AG09319 (cell line): ENCODE measurements at regions not wholly inside any gene's neighbourhood (a gene's known extent, or its start where the extent isn't known, plus 50 kb on each side); places are given as distances from the start of the nearest gene placed in this dataset.
"Not testable (repeated sequence)": the region's sequence is repeated elsewhere in the genome, so short reads cannot be mapped to it uniquely, and the experiment has no call there.

ENCODE experiments used
- DNase-seq: peaks from one replicate; pipeline ENCODE4 v3.0.0-alpha.2; 2010; ENCODE audit warnings: low read depth; ENCODE audit errors: extremely low read depth
- TF ChIP-seq, protein P1 (sequence below): IDR thresholded peaks from 2 replicates; pipeline ENCODE4 v1.5.1; 2011; ENCODE audit warnings: low read depth, mild to moderate bottlenecking, inconsistent platforms, low read length, moderate library complexity

DNA sequence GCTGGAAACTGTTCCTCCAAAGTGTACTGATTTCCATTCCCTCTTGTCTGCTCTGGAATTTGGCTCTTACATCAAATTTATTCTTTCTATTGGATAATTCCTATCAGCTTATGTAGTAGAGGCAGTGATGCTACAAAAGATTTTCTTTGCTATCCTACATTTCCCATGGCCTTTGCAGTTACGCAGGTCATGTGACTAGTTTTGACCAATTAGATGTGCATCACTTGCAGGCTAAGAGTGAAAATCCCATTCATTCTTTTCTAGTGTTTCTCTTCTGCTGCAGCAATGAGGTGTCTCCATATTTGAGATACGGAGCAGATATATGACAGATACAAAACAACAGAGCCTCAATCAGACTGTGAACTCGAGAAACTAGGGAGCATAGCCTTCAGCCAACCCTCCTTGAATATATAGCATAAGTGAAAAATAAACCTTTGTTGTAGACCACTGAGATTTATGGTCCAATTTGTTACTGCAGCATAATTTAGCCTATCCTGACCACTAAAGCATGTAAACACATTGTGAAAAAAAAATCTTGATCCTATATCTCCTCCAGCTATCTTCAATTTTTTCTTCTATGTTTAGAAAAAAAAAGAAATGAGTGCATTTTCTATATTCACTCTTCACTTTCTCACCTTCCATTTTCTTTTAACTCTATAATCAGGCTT is 102.0 kb downstream of the HNMT start:
- TF ChIP-seq, protein P1, sequence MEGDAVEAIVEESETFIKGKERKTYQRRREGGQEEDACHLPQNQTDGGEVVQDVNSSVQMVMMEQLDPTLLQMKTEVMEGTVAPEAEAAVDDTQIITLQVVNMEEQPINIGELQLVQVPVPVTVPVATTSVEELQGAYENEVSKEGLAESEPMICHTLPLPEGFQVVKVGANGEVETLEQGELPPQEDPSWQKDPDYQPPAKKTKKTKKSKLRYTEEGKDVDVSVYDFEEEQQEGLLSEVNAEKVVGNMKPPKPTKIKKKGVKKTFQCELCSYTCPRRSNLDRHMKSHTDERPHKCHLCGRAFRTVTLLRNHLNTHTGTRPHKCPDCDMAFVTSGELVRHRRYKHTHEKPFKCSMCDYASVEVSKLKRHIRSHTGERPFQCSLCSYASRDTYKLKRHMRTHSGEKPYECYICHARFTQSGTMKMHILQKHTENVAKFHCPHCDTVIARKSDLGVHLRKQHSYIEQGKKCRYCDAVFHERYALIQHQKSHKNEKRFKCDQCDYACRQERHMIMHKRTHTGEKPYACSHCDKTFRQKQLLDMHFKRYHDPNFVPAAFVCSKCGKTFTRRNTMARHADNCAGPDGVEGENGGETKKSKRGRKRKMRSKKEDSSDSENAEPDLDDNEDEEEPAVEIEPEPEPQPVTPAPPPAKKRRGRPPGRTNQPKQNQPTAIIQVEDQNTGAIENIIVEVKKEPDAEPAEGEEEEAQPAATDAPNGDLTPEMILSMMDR, result no peak
- no peak for DNase-seq

- TF ChIP-seq, protein P1, result no peak
- no peak for DNase-seq
These were observed 102.6 kb downstream of the HNMT start for GRCh38 chr2:138066841-138067240.

GRCh38 chr2:138068669-138069068 is 104.4 kb downstream of the HNMT start:
- not testable (repeated sequence) for DNase-seq

DNA sequence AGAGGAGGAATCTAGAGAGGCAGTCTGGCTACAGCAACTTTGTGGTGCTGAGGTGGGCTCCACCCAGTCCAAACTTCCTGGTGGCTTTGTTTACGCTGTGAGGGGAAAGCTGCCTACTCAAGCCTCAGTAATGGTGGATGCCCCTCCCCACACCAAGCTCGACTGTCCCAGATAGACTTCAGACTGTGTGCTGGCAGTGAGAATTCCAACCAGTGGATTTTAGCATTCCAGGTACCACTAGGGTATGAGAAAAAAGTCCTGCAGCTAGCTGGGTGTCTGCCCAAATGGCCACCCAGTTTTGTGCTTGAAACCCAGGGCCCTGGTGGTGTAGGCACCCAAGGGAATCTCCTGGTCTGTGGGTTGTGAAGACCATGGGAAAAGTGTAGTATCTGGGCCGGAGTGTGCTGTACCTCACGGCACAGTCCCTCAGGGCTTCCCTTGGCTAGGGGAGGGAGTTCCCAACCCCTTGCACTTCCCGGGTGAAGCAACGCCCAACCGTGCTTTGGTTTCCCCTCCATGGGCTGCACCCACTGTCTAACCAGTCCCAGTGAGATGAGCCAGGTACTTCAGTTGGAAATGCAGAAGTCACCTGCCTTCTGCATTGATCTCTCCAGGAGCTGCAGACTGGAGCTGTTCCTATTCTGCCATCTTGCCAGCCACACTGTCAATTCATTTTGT is 106.9 kb downstream of the HNMT start:
- not testable (repeated sequence) for DNase-seq

GRCh38 chr2:138071720-138072719 is 107.7 kb downstream of the HNMT start:
- DNase-seq, result no peak
- TF ChIP-seq, protein P1, result no peak

GRCh38 chr2:138078153-138078552 is 113.9 kb downstream of the HNMT start:
- no peak for DNase-seq
- TF ChIP-seq, protein P1, result no peak

DNA sequence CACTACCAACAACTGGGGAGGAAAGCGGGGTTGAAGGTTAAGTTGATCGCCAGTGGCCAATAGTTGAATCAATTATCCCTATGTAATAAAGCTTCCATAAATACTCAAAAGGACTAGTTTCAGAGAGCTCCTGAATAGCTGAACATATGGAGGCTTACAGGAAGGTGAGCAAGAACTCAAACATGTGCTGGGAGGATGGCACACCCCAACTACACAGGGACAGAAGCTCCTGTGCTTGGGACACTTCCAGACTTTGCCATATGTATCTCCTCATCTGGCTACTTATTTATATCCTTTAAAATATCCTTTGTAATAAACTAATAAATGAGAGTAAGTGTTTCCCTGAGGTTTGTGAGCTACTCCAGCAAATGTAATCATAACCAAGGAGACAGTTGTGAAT is 115.7 kb downstream of the HNMT start:
- TF ChIP-seq, protein P1, result no peak
- DNase-seq, result no peak
